GM19035 (cell line): ENCODE measurements at regions not wholly inside any gene's neighbourhood (a gene's known extent, or its start where the extent isn't known, plus 50 kb on each side); places are given as distances from the start of the nearest gene placed in this dataset.
"Not testable (repeated sequence)": the region's sequence is repeated elsewhere in the genome, so short reads cannot be mapped to it uniquely, and the experiment has no call there.

Source experiments
- ATAC-seq: cut with Tn5 transposase; IDR thresholded peaks from one replicate; pipeline ENCODE4 v1.9.1; 2021; ENCODE audit not compliant: unreplicated experiment

- ATAC-seq, result no peak
Measured at GRCh38 chr11:87660926-87661660, 514.1 kb downstream of the RAB38 start.

GRCh38 chr11:87659807-87660206, 515.4 kb downstream of the RAB38 start:
- ATAC-seq, result no peak

- ATAC-seq, result no peak
Measured at GRCh38 chr11:87645626-87646025, 529.6 kb downstream of the RAB38 start.

GRCh38 chr11:87639753-87640364, 535.4 kb downstream of the RAB38 start:
- no peak for ATAC-seq

- no peak for ATAC-seq
Measured at GRCh38 chr11:87635001-87635400, 540.2 kb downstream of the RAB38 start.

GRCh38 chr11:87634331-87634730, 540.9 kb downstream of the RAB38 start:
- ATAC-seq, result no peak

- ATAC-seq, result no peak
Measured at GRCh38 chr11:87628957-87629356, 546.3 kb downstream of the RAB38 start.

GRCh38 chr11:87628026-87628580, 547.1 kb downstream of the RAB38 start:
- no peak for ATAC-seq

GRCh38 chr11:87623531-87624365, 551.5 kb downstream of the RAB38 start:
- not testable (repeated sequence) for ATAC-seq

GRCh38 chr11:87616511-87616910, 558.7 kb downstream of the RAB38 start:
- ATAC-seq, result no peak

- ATAC-seq, result no peak
Measured at GRCh38 chr11:87604350-87604749, 566.6 kb downstream of the TMEM135 start.

- no peak for ATAC-seq
Measured at GRCh38 chr11:87603887-87604286, 566.2 kb downstream of the TMEM135 start.

- ATAC-seq, result no peak
Measured at GRCh38 chr11:87602776-87603175, 565.0 kb downstream of the TMEM135 start.

- no peak for ATAC-seq
Measured at GRCh38 chr11:87600938-87601337, 563.2 kb downstream of the TMEM135 start.

GRCh38 chr11:87597725-87598124, 560.0 kb downstream of the TMEM135 start:
- ATAC-seq, result no peak

GRCh38 chr11:87596176-87596575, 558.4 kb downstream of the TMEM135 start:
- no peak for ATAC-seq

- ATAC-seq, result no peak
Measured at GRCh38 chr11:87589082-87589481, 551.3 kb downstream of the TMEM135 start.

GRCh38 chr11:87585613-87586012, 547.9 kb downstream of the TMEM135 start:
- ATAC-seq, result not testable (repeated sequence)

- ATAC-seq, result no peak
Measured at GRCh38 chr11:87583931-87584330, 546.2 kb downstream of the TMEM135 start.

- ATAC-seq, result no peak
Measured at GRCh38 chr11:87575088-87575487, 537.4 kb downstream of the TMEM135 start.

- ATAC-seq, result no peak
Measured at GRCh38 chr11:87574193-87574592, 536.5 kb downstream of the TMEM135 start.
